ENCODE measurements at regions not wholly inside any gene's neighbourhood (a gene's known extent, or its start where the extent isn't known, plus 50 kb on each side); places are given as distances from the start of the nearest gene placed in this dataset.

DNA sequence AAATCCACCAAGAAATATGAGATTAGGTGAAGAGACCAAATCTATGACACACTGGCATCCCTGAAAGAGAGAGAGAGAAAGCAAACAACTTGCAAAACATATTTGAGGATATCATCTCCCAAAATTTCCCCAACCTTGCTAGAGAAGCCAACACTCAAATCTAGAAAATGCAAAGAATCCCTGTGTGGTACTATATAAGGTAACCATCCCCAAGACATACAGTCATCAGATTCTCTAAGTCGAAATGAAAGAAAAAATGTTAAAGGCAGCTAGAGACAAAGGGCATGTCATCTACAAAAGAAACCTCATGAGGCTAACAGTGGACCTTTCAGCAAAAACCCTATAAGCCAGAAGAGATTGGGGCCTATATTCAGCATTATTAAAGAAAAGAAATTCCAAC is 622.1 kb upstream of the LMCD1 start:
- DNase-seq (ENCODE audit: low read depth): no peak
- H3K4me3 ChIP-seq (ENCODE audit: low read depth, low read length): no peak overlapping the region
- TF ChIP-seq, protein P1, sequence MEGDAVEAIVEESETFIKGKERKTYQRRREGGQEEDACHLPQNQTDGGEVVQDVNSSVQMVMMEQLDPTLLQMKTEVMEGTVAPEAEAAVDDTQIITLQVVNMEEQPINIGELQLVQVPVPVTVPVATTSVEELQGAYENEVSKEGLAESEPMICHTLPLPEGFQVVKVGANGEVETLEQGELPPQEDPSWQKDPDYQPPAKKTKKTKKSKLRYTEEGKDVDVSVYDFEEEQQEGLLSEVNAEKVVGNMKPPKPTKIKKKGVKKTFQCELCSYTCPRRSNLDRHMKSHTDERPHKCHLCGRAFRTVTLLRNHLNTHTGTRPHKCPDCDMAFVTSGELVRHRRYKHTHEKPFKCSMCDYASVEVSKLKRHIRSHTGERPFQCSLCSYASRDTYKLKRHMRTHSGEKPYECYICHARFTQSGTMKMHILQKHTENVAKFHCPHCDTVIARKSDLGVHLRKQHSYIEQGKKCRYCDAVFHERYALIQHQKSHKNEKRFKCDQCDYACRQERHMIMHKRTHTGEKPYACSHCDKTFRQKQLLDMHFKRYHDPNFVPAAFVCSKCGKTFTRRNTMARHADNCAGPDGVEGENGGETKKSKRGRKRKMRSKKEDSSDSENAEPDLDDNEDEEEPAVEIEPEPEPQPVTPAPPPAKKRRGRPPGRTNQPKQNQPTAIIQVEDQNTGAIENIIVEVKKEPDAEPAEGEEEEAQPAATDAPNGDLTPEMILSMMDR (conservative IDR thresholded peaks at IDR 0.05; ENCODE audit: low read depth, low read length): no peak

GRCh38 chr3:7881946-7882345 is 619.7 kb upstream of the LMCD1 start:
- no peak for DNase-seq (ENCODE audit: low read depth)
- TF ChIP-seq, protein P1 (conservative IDR thresholded peaks at IDR 0.05; ENCODE audit: low read depth, low read length): no peak
- H3K4me3 ChIP-seq (ENCODE audit: low read depth, low read length): no peak overlapping the region

- TF ChIP-seq, protein P1 (conservative IDR thresholded peaks at IDR 0.05; ENCODE audit: low read depth, low read length): no peak
- H3K4me3 ChIP-seq (ENCODE audit: low read depth, low read length): no peak overlapping the region
- DNase-seq (ENCODE audit: low read depth): no peak
Measured at GRCh38 chr3:7897655-7898054, 604.0 kb upstream of the LMCD1 start.

DNA sequence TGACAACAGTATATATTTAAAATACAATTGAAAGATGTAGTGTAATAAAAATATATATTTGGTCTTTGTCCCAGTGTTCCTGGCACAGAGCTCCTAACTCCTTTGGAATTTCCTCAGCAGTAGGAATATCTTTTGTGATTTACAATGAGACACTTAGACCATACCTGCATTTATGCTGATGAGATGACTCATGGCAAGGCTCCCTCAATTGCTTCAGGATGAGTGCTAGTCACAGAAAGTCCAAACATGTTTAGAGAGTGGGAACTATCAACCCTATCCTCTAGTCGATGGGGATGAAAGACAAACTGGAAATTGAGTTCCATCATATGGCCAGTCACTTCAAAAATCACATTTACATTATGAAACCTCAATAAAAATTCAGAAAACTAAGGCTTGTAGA is 588.3 kb upstream of the LMCD1 start:
- no peak overlapping the region for H3K4me3 ChIP-seq (ENCODE audit: low read depth, low read length)
- TF ChIP-seq, protein P1 (conservative IDR thresholded peaks at IDR 0.05; ENCODE audit: low read depth, low read length): no peak
- no peak for DNase-seq (ENCODE audit: low read depth)

DNA sequence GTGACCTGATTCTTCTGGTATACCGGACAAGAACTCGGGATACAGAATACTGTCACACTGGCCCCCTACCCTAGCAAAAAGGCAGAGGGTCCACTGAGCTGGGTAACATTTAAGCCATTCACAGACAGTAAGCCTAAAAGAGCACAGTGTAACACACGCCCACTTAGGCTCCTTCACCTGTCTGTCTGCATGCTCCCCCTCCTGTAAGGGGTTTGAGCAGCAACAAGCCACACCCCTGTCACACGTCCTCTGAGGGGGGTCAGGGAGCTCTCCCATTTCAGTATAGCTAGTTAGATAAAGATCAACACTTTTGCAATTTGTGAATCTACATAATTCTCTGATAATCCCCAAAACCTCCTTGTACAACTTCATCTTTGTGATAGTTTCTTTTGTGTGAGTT is 586.3 kb upstream of the LMCD1 start:
- no peak overlapping the region for H3K4me3 ChIP-seq (ENCODE audit: low read depth, low read length)
- TF ChIP-seq, protein P1 (conservative IDR thresholded peaks at IDR 0.05; ENCODE audit: low read depth, low read length): no peak
- no peak for DNase-seq (ENCODE audit: low read depth)

- no peak overlapping the region for H3K4me3 ChIP-seq (ENCODE audit: low read depth, low read length)
- TF ChIP-seq, protein P1 (conservative IDR thresholded peaks at IDR 0.05; ENCODE audit: low read depth, low read length): no peak
- no peak for DNase-seq (ENCODE audit: low read depth)
Measured at GRCh38 chr3:7917443-7918151, 584.0 kb upstream of the LMCD1 start.

DNA sequence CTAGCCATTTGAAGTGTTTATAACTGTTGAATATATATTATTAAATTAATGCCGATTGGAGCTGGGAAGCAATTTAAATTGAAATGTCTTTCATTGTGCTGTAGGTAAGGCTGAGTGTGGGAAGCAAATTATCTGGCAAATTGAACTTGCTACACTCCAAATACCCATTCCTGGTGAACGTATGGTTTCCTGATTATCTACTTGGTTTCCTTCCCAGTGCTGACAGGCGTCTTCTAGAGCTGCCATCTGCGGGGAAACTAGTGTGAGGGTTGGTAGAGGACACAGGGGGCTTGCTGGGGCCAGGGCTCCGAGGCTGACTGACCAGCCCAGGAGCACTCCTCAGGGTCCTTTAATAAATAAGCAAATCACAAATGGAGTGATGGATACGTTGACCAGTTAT is 581.4 kb upstream of the LMCD1 start:
- TF ChIP-seq, protein P1 (conservative IDR thresholded peaks at IDR 0.05; ENCODE audit: low read depth, low read length): no peak
- DNase-seq (ENCODE audit: low read depth): no peak
- H3K4me3 ChIP-seq (ENCODE audit: low read depth, low read length): no peak overlapping the region

Data from epithelial cell of proximal tubule (primary cell).